HG03097 (cell line): ENCODE measurements at regions not wholly inside any gene's neighbourhood (a gene's known extent, or its start where the extent isn't known, plus 50 kb on each side); places are given as distances from the start of the nearest gene placed in this dataset.
"Not testable (repeated sequence)": the region's sequence is repeated elsewhere in the genome, so short reads cannot be mapped to it uniquely, and the experiment has no call there.

Experiments
- ATAC-seq: cut with Tn5 transposase; IDR thresholded peaks from one replicate; pipeline ENCODE4 v1.9.1; 2021; ENCODE audit not compliant: unreplicated experiment, low FRiP score

- no peak for ATAC-seq
Observed at GRCh38 chr4:128540122-128540521, 252.5 kb upstream of the PGRMC2 start.

DNA sequence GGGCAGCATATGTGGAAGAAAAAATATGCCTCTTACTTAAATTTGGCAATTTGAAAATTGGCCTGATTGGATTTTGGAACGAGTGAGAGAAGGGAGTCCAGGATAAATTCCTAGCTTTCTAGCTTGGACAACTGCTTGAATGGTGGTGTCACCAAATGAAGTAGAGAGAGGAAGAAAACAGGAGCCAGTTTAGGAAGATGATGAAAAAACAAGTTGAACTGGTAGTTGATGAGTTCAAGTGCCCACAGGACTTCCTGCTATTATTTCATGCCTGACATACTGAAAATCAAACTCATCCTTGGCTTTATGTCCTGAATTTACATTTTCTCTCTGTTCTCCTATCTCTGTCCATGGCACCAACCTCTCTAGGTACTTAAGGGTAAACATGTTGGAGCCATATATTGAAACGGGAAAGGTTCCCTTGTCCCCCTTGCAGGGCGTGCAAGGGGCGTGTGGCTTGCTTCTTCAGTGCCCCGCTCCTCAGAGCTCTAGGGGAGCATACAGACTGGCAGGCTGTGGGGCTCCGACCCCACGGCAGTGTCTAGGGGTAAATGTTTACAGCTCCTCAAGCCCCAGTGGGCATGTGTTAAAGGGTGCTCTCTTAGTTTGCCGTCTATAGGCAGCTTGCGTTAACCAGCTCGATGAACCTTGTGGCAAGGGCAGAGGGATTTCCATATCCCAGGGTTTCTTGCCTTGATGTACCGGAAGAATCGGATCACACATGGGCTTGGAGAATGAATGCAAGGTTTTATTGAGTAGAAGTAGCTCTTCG is 250.7 kb upstream of the PGRMC2 start:
- ATAC-seq: no peak

GRCh38 chr4:128536746-128537145 is 249.1 kb upstream of the PGRMC2 start:
- ATAC-seq: no peak

GRCh38 chr4:128535510-128535909 is 247.9 kb upstream of the PGRMC2 start:
- not testable (repeated sequence) for ATAC-seq

DNA sequence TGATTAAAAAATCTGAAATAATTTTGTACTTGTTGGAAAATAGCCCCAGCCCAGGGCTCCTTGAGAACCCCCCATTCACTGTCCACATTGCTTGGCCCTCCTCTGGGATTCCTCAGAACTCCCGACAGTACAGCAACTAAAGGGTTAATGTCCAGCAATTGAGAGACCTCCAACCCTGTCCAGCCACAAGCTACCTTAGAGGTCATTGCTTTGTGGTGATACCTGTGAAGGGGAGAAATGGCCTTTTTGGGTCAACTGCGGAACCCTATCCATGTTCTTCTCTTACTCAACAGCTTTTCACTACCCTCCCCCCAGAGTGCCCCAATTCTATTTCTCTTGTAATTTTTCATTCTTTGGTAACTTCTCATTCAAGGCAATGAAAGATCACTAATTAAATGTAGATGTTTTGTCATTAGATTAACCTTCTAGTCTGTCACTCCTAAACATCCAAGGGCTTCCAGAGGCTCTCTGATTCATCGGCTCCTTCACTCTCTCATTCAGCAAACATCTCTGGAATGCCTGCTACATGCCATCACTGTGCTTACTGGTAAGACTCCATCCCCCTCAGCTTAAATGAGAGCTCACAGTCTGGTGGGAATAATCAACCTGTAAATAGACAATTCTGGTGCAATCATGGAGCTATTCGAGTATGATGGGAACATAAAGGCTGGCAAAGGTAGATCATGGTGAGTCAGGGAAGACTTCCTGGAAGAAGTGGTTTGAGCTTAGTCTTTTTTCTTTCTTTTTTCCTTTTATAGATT is 241.4 kb upstream of the PGRMC2 start:
- ATAC-seq: no peak

DNA sequence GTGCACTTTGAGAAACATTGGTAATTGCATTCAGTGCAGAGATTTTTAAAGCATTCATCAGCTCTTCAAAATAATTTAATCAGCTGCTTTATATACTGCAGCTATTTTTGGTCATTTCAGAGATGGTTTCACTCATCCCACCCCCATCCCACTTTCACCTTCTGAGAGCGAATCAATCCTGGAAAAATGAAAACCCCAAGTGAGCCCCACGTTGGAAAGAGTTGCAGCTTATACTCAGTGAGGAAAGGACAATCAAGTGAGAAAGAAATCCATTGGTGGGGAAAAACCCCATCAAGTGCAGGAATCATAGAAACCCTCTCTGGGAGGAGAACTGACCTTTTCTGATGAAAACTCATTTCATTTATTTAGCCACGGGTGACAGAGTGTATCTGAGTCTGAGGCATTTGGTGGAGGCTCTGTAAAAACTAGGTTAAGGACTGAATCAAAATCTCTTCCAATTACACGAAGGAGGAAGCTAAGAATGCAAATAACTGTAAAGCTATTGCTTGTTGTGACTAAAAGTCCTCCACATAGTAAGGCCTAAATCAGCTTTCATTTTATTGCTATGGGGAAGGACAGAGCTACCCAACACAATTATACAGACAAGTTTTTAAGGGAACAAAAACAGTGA is 240.4 kb upstream of the PGRMC2 start:
- ATAC-seq: no peak

DNA sequence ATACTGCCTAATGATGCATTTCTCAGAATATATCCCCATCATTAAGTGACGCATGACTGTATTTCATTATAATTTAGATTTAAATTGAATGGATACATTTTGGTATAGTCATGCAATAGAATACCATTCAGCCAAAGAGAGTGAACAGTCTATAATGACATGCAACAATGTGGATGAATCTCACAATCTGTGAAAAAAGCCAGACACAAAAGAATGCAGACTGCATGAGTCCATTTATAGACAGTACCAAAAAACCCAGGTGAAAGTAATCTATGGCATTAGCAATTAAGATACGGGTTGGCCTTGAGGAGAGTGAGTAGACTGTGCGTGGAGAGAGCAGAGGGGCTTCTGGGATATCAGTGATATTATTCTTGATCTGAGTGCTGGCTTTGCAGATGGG is 239.7 kb upstream of the PGRMC2 start:
- ATAC-seq: no peak

DNA sequence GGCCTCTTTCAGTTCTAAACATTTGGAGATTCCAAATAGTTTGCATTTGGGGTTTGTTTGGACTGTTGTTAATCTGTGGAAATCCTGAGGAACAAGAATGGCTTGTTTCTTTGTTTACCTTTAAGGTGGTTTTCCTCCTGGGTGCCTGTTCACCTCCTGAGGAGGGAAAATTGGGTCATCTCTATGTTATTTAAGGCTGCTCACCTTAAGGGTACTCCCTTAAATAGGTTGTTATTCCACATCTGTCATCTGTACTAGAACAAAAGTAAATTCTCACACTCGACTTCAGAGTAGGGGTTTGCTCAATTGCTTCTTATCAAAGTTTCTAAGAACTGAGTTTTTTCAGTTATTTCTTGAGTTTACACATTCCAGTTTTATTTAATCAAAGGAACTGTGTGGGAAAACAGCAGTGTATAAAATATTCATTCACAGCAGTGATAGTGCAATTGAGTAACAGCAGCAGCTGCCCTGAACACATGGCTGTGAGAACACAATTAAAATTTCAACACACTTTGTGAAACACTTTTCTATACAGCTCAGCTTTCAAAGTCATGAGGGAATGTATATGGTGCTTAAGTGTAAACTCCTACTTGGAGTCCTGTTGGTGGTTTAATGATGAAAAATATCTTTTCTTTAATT is 238.5 kb upstream of the PGRMC2 start:
- ATAC-seq: no peak

- ATAC-seq: no peak
Observed at GRCh38 chr4:128525387-128525786, 237.8 kb upstream of the PGRMC2 start.

- ATAC-seq: no peak
Observed at GRCh38 chr4:128524311-128524710, 236.7 kb upstream of the PGRMC2 start.

GRCh38 chr4:128521648-128522111 is 234.1 kb upstream of the PGRMC2 start:
- no peak for ATAC-seq

DNA sequence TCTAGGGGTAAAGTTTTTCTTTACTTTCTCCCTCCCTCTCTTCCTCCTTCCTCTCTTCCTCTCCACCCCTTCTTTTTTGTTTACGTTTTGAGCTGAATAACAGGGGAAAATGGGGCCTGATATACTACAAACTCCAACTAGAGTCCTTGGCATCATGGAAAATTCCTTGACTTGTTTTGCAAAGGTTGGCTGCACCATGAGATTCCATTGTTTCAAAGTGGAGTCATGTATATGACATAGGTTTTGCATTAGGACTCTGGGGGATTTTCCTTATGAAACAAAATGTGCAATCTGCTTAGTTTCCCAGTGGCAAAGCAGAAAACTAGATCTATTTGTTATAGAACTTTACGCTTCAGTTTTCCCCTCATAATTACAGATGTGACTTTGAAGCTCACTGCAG is 233.5 kb upstream of the PGRMC2 start:
- no peak for ATAC-seq

GRCh38 chr4:128519163-128519830 is 231.7 kb upstream of the PGRMC2 start:
- no peak for ATAC-seq

DNA sequence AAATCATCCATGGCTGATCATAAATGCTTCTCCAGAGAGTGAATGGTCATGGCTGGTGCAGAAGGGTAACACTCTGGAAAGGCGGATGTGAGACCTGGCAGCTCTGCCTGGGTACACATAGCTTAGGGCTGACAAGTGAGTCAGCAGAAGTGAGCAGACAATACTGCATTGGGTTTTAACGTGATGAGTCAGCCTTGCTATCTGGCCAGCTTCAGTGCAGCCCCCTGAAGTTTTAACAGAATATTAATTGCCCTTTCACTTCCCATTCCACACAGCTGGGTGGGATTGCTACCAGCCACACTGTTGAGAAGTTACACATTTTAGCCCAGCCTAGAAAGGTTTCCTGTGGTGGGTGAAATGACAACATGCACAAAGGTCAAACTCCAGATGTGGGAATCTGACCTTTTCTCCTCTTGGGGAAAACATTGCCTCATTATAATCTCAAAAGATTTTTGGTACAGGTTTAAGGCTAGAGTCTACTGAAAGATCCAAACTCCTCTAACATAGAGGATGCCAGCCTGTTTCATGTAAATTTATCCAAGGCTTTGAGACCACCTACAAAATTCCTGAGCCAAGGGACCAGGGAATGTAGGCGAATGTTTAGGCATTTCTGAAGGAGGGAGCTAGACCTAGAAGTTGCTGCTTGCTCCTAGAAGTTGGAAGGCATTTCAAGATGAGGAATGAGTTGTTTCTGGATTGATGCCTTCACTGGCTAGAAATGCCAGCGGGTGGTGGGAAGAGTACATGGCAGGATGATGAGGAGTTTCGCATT is 230.3 kb upstream of the PGRMC2 start:
- ATAC-seq: peak; percentile 97

DNA sequence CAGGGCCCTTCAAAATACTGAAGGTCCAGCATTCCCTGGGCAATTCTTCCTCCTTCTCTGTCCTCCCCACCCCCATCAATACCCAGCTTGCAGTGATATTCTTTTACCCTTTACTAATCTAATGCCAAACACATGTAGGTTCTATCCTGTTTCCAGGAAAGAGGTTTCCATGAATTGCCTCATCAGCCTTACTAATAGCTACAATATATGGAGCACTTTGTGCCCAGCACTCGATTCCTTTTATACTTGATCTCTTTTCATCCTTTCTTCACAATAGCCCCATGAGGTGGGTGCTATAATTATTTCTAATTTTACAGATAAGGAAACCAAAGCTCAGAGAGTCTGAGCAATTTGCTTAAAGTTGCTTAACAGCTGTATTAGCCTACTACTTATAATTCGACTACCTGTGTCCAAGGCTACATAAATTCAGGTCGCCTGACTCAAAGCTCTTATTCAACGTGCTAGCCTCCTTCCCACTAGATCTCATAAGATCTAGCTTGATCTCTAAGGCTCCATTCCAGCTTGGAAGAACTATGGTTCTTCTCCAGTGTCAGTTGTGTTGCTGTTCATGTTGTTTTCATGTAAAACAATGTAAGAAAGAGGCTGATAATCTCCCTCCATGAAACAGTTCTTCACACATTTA is 229.6 kb upstream of the PGRMC2 start:
- no peak for ATAC-seq

DNA sequence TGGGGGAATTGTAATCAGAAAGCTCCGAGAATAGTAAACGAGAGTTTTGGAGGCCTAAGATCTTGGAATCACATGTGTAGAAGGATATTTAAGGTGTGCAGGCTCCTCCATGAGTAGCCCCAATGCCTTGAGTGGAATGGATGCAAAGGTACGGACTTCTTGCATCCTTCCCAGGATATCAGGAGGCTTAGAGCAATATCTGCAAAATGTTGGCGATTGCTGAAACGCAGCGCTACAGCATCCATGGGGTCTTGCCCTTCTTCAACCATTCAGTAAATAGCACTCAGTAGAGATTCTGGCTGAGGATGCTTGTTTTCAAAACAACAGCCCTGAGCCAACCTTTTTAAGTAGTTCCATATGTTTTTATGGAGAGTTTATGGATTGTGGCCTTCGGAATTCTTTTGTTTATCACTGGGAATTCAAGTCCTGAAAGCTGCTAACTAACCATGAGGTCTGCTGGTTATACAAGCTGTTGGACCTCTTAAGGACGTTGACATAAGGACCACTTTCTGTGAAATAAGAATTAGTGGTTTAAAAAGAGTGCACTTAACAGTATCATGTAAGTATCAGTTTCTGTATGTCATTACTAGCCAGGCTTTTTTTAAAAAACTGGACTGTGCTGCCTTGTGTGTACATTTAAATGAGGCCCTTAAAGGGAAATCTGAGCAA is 228.8 kb upstream of the PGRMC2 start:
- ATAC-seq: peak; percentile 47

GRCh38 chr4:128513664-128514484 is 226.3 kb upstream of the PGRMC2 start:
- ATAC-seq: no peak

DNA sequence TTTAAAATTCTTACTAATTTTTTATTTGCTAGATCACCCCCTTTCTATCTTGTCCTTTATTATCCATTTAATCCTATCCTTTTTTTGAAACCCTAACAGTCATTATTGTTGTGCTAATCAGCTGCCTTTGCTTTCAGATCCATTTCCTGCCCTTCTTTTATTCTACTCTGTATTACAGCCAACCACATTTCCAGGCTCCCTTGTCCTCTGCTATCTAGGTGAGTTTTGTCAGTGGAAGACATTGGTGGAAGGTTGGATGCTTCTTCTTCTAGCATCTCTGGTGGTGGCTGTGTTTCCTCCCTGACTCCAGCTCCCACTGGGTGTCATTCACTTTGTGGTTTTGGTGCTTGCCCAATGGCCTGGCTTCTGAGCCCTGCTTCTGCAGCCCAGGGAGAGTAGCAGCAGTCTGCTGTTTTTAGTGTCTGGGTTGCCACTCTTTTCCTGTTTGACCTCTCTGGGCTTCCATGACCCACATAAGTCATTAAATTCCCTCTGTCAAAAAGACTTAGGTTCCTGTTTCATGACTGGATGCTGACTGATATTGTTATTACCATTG is 225.2 kb upstream of the PGRMC2 start:
- ATAC-seq: no peak
